ENCODE measurements at regions not wholly inside any gene's neighbourhood (a gene's known extent, or its start where the extent isn't known, plus 50 kb on each side); places are given as distances from the start of the nearest gene placed in this dataset.

GRCh38 chr2:137729305-137729704, 235.0 kb upstream of the HNMT start:
- no peak for DNase-seq

- DNase-seq: no peak
These were observed 226.7 kb upstream of the HNMT start for GRCh38 chr2:137737559-137737958.

GRCh38 chr2:137741784-137742362, 222.4 kb upstream of the HNMT start:
- no peak for DNase-seq

- DNase-seq: no peak
These were observed 216.8 kb upstream of the HNMT start for GRCh38 chr2:137747509-137747908.

- no peak for DNase-seq
These were observed 215.7 kb upstream of the HNMT start for GRCh38 chr2:137748533-137748932.

GRCh38 chr2:137764646-137765045, 199.6 kb upstream of the HNMT start:
- DNase-seq: no peak

- DNase-seq: no peak
These were observed 194.9 kb upstream of the HNMT start for GRCh38 chr2:137769406-137769805.

GRCh38 chr2:137770166-137770565, 194.1 kb upstream of the HNMT start:
- no peak for DNase-seq

GRCh38 chr2:137771064-137771463, 193.2 kb upstream of the HNMT start:
- no peak for DNase-seq

GRCh38 chr2:137772451-137772850, 191.8 kb upstream of the HNMT start:
- DNase-seq: no peak

GRCh38 chr2:137775529-137775928, 188.7 kb upstream of the HNMT start:
- no peak for DNase-seq

- no peak for DNase-seq
These were observed 187.6 kb upstream of the HNMT start for GRCh38 chr2:137776697-137777096.

GRCh38 chr2:137797641-137798040, 166.6 kb upstream of the HNMT start:
- DNase-seq: no peak

- no peak for DNase-seq
These were observed 164.7 kb upstream of the HNMT start for GRCh38 chr2:137799600-137799999.

GRCh38 chr2:137800386-137800785, 163.9 kb upstream of the HNMT start:
- no peak for DNase-seq

- no peak for DNase-seq
These were observed 163.0 kb upstream of the HNMT start for GRCh38 chr2:137801228-137801627.

- no peak for DNase-seq
These were observed 162.2 kb upstream of the HNMT start for GRCh38 chr2:137802038-137802437.

GRCh38 chr2:137806068-137806805, 158.0 kb upstream of the HNMT start:
- DNase-seq: no peak

GRCh38 chr2:137809252-137809651, 155.0 kb upstream of the HNMT start:
- DNase-seq: no peak

- DNase-seq: no peak
These were observed 154.4 kb upstream of the HNMT start for GRCh38 chr2:137809837-137810236.

GRCh38 chr2:137812517-137812916, 151.8 kb upstream of the HNMT start:
- no peak for DNase-seq

- DNase-seq: no peak
These were observed 151.1 kb upstream of the HNMT start for GRCh38 chr2:137813176-137813575.

GRCh38 chr2:137817058-137817457, 147.2 kb upstream of the HNMT start:
- no peak for DNase-seq

GRCh38 chr2:137823196-137823595, 141.1 kb upstream of the HNMT start:
- no peak for DNase-seq

GRCh38 chr2:137824501-137824900, 139.8 kb upstream of the HNMT start:
- no peak for DNase-seq

All from stimulated activated CD4-positive, alpha-beta T cell treated with anti-CD3 and anti-CD28 coated beads, Interleukin-2, amount 100 ng/mL, for 24 hours (primary cell).